Ureter (tissue), 1 donor: ENCODE measurements at regions not wholly inside any gene's neighbourhood (a gene's known extent, or its start where the extent isn't known, plus 50 kb on each side); places are given as distances from the start of the nearest gene placed in this dataset.

Source experiments
- DNase-seq: peaks from one replicate; pipeline ENCODE4 v3.0.0-alpha.2; 2020; ENCODE audit warnings: low spot score
- donor health status: DM: yes; HTN: yes; CAD: no.

DNA sequence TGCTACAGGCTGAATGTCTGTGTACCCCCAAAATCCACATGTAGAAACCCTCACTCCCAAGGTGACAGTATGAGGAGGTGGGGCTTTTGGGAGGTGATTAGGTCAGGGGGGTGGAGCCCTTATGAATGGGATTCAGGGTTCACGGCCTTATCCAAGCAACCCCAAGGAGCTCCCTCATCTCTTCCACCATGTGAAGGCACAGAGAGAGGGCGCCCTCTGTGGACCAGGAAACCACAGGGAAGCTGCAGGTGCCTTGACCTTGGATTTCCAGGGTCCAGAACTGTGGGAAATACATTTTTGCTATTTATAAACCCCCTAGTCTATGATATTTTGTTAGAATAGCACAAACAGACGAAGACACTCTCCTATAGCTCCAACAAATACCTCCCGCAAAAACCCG lies 53.6 kb upstream of the IRX2 start:
- DNase-seq: no peak

DNA sequence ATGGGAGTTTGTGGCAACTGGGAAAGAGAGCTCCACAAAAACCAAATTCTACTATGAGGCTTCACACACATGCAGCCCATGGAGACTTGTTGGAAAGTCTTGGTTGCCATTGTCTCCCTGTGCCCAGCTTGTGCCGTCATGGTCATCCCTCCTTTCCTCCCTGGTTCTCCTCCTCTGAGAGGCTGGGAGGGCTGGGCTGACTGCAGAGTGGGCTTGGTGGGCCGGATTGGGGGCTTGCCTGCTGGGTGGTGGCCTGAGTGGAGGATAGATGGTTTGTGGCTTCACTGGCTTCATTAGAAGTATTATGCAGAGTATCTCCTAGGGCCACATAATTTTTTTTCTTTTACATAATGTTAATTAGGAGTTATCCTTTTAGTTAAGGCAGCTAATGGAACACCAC lies 52.3 kb upstream of the IRX2 start:
- no peak for DNase-seq

DNA sequence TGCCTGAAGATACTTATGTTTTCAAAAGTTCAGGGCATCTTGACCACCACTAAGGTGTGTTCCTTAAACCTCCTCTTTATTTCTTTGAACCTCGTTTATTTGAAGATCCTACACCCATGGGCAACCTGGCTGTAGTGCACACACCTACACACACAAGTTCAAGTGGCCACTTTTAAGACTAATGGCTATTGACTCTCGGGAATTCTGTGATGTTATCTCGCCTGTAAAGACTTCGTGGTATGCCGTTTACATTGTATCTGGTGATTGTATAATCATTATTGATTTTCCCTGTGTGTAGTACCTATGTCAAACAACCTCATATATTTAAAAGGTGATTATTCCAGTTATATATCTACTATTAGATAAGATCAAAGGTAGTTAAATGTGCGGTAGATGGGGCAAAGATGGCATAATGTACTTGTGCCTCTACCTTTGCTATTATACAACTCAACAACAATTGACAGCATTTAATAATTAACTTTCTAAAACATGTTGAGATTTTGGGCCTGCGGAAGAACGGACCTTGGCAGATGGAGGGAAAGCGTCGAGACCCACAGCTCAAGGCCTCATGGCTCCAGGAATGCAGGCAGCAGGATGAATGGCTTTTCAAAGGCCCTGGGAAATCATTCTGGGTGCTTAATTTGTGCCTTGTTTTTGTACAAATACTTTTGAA lies 51.4 kb upstream of the IRX2 start:
- DNase-seq: no peak

DNA sequence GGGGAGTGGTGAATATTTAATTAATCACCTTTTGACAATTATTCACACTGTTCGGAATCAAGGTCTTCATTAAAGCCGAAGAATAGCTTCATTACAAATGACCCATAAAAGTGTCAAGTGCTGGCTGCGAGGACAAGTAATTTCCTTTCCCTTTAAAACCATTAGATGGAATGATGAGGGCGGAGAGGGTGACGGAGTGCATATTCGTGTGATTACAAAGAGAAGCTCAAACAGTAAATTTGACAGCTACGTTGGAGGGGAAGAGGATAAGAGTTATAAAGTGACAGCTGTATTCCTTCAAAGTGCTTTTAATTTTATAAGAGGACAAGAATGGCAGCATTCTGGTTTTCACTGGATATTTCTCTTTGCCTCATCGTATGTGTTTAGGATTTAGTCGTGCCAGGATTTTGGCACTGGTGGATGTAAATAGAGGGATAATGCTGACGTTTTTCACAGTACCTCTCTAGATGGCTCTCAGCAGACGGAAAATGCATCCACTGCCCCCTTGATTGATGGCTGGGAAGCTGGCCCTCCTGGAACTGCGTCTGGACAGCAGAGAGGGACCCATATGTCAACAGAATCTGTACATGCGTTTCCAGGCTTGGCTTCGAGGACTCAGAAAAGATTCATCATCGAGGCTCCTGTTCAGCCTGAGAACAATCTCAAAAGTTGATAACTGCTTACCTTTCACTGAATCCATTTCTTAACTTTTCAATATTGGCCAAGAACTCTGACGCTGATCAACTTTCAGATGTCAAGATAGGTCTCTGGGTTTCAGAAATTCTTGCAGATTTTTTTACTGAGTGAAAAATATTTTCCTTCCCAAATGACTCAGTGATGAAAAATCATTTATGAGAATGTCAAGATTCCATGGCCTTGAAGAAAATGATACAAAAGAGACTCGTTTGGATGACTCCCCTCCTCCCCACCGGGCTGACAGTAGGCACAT lies 50.4 kb upstream of the IRX2 start:
- no peak for DNase-seq
